GM23338 (cell line): ENCODE measurements at regions not wholly inside any gene's neighbourhood (a gene's known extent, or its start where the extent isn't known, plus 50 kb on each side); places are given as distances from the start of the nearest gene placed in this dataset.

Experiments
- EZH2 ChIP-seq: fragments of 200-600 bp; sonication (generic); IDR thresholded peaks from one replicate; pipeline ENCODE4 v1.8.0; 2017; ENCODE audit warnings: antibody characterized with exemption, mild to moderate bottlenecking, low read depth; ENCODE audit not compliant: unreplicated experiment
- JUNB ChIP-seq: IDR thresholded peaks from one replicate; pipeline ENCODE4 v1.6.1; 2016; ENCODE audit warnings: antibody characterized with exemption; ENCODE audit not compliant: unreplicated experiment
- POLR2AphosphoS5 ChIP-seq: IDR thresholded peaks from 2 replicates; pipeline ENCODE4 v1.6.1; 2016; ENCODE audit warnings: antibody characterized with exemption, low read depth
- STAT1 ChIP-seq: IDR thresholded peaks from one replicate; pipeline ENCODE4 v1.6.1; 2016; ENCODE audit warnings: antibody characterized with exemption; ENCODE audit not compliant: unreplicated experiment
- ZNF331 ChIP-seq: fragments of 250-450 bp; sonication (Bioruptor Pico); IDR thresholded peaks from 2 replicates; pipeline ENCODE4 v1.5.0; 2020; ENCODE audit warnings: low read depth, mild to moderate bottlenecking, moderate library complexity
- TF ChIP-seq, protein P1 (sequence below), 2 experiments: fragments of 200-600 bp in 1 of 2; sonication (generic) in 1 of 2; conservative IDR thresholded peaks; 2 replicates each; pipeline versions ENCODE4 v1.5.1 to v1.6.1; 2016 to 2017; ENCODE audit warnings: antibody characterized with exemption in 2 of 2, low read depth in 2 of 2, mild to moderate bottlenecking in 2 of 2, moderate library complexity in 1 of 2
- TF ChIP-seq, protein P2 (sequence below): IDR thresholded peaks from one replicate; pipeline ENCODE4 v1.6.1; 2018; ENCODE audit warnings: antibody characterized with exemption; ENCODE audit not compliant: unreplicated experiment

- TF ChIP-seq POLR2AphosphoS5 (no peak), JUNB (no peak), ZNF331 (CRISPR knock-in tag) (no peak), EZH2 (no peak), STAT1 (no peak)
- TF ChIP-seq, protein P1, sequence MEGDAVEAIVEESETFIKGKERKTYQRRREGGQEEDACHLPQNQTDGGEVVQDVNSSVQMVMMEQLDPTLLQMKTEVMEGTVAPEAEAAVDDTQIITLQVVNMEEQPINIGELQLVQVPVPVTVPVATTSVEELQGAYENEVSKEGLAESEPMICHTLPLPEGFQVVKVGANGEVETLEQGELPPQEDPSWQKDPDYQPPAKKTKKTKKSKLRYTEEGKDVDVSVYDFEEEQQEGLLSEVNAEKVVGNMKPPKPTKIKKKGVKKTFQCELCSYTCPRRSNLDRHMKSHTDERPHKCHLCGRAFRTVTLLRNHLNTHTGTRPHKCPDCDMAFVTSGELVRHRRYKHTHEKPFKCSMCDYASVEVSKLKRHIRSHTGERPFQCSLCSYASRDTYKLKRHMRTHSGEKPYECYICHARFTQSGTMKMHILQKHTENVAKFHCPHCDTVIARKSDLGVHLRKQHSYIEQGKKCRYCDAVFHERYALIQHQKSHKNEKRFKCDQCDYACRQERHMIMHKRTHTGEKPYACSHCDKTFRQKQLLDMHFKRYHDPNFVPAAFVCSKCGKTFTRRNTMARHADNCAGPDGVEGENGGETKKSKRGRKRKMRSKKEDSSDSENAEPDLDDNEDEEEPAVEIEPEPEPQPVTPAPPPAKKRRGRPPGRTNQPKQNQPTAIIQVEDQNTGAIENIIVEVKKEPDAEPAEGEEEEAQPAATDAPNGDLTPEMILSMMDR (conservative IDR thresholded peaks at IDR 0.05; ENCODE audit: low read depth in 2 of 2) = peak in 1 of 2 experiments; percentile 36; a peak in 2 of 4 replicates
- TF ChIP-seq, protein P2, sequence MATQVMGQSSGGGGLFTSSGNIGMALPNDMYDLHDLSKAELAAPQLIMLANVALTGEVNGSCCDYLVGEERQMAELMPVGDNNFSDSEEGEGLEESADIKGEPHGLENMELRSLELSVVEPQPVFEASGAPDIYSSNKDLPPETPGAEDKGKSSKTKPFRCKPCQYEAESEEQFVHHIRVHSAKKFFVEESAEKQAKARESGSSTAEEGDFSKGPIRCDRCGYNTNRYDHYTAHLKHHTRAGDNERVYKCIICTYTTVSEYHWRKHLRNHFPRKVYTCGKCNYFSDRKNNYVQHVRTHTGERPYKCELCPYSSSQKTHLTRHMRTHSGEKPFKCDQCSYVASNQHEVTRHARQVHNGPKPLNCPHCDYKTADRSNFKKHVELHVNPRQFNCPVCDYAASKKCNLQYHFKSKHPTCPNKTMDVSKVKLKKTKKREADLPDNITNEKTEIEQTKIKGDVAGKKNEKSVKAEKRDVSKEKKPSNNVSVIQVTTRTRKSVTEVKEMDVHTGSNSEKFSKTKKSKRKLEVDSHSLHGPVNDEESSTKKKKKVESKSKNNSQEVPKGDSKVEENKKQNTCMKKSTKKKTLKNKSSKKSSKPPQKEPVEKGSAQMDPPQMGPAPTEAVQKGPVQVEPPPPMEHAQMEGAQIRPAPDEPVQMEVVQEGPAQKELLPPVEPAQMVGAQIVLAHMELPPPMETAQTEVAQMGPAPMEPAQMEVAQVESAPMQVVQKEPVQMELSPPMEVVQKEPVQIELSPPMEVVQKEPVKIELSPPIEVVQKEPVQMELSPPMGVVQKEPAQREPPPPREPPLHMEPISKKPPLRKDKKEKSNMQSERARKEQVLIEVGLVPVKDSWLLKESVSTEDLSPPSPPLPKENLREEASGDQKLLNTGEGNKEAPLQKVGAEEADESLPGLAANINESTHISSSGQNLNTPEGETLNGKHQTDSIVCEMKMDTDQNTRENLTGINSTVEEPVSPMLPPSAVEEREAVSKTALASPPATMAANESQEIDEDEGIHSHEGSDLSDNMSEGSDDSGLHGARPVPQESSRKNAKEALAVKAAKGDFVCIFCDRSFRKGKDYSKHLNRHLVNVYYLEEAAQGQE = no peak
Observed at GRCh38 chr3:110419096-110419495, 652.5 kb upstream of the NECTIN3 start.
